ENCODE measurements at regions not wholly inside any gene's neighbourhood (a gene's known extent, or its start where the extent isn't known, plus 50 kb on each side); places are given as distances from the start of the nearest gene placed in this dataset.

- Histone ChIP-seq H3K27ac (replicated peaks) (no peak overlapping the region), H3K27me3 (ENCODE audit: insufficient read depth, poor library complexity, severe bottlenecking) (no peaks in the 10 kb centered on the region), H3K4me3 (replicated peaks; ENCODE audit: insufficient read depth, low read length) (no peak overlapping the region)
- TF ChIP-seq POLR2AphosphoS5 (IDR thresholded peaks at IDR 0.05; ENCODE audit: low read depth) (no peak), SPI1 (IDR thresholded peaks at IDR 0.05; ENCODE audit: borderline replicate concordance, low read depth) (no peak), CTCF (IDR thresholded peaks at IDR 0.05; ENCODE audit: insufficient read depth, low read length) (no peak), REST (IDR thresholded peaks at IDR 0.05; ENCODE audit: insufficient replicate concordance, low read depth) (no peak), GABPA (IDR thresholded peaks at IDR 0.05; ENCODE audit: low read depth) (no peak)
- DNase-seq (ENCODE audit: low read depth in 1 of 2, low spot score in 1 of 2): no peak
Observed at GRCh38 chr2:15713475-15713874, 121.8 kb downstream of the DDX1 start.

GRCh38 chr2:15714002-15714401, 122.3 kb downstream of the DDX1 start:
- no peak for DNase-seq (ENCODE audit: low read depth in 1 of 2, low spot score in 1 of 2)
- no peak overlapping the region for H3K4me3 ChIP-seq (replicated peaks; ENCODE audit: insufficient read depth, low read length)
- H3K27ac ChIP-seq (replicated peaks): no peak overlapping the region
- TF ChIP-seq GABPA (IDR thresholded peaks at IDR 0.05; ENCODE audit: low read depth) (no peak), SPI1 (IDR thresholded peaks at IDR 0.05; ENCODE audit: borderline replicate concordance, low read depth) (no peak), CTCF (IDR thresholded peaks at IDR 0.05; ENCODE audit: insufficient read depth, low read length) (no peak), POLR2AphosphoS5 (IDR thresholded peaks at IDR 0.05; ENCODE audit: low read depth) (no peak), REST (IDR thresholded peaks at IDR 0.05; ENCODE audit: insufficient replicate concordance, low read depth) (no peak)
- H3K27me3 ChIP-seq (ENCODE audit: insufficient read depth, poor library complexity, severe bottlenecking): no peaks in the 10 kb centered on the region

GRCh38 chr2:15714609-15715008, 122.9 kb downstream of the DDX1 start:
- no peak for TF ChIP-seq POLR2AphosphoS5 (IDR thresholded peaks at IDR 0.05; ENCODE audit: low read depth)
- TF ChIP-seq CTCF (IDR thresholded peaks at IDR 0.05; ENCODE audit: insufficient read depth, low read length): no peak
- no peak for TF ChIP-seq GABPA (IDR thresholded peaks at IDR 0.05; ENCODE audit: low read depth)
- no peak for TF ChIP-seq SPI1 (IDR thresholded peaks at IDR 0.05; ENCODE audit: borderline replicate concordance, low read depth)
- no peak for TF ChIP-seq REST (IDR thresholded peaks at IDR 0.05; ENCODE audit: insufficient replicate concordance, low read depth)
- Histone ChIP-seq H3K27ac (replicated peaks) (no peak overlapping the region), H3K27me3 (ENCODE audit: insufficient read depth, poor library complexity, severe bottlenecking) (no peaks in the 10 kb centered on the region), H3K4me3 (replicated peaks; ENCODE audit: insufficient read depth, low read length) (no peak overlapping the region)
- DNase-seq (ENCODE audit: low read depth in 1 of 2, low spot score in 1 of 2): no peak

Measured in HL-60 (cell line).